ENCODE measurements at regions not wholly inside any gene's neighbourhood (a gene's known extent, or its start where the extent isn't known, plus 50 kb on each side); places are given as distances from the start of the nearest gene placed in this dataset.
"Not testable (repeated sequence)": the region's sequence is repeated elsewhere in the genome, so short reads cannot be mapped to it uniquely, and the experiment has no call there.

DNA sequence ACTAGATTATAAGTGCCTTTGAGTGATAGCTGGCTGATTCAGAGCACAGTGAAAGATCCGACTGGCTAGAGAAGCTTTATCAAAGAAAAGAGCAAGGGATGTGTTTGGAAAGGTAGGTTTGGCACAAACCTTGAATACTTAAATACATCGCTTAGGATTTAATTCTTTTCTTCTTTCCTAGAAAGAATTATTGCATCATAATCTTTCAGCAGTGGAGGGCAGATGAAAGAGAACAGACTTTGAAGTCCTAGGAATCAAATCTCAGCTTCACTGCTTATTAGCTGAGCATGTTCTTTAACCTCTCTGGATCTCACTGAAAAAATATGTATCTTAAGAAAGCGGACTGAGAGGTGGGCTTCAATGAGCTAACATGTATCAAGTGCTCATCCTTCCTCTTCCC lies 122.8 kb downstream of the ZNF365 start:
- no peak for DNase-seq (ENCODE audit: low read depth in 2 of 2)

GRCh38 chr10:62498271-62498670 lies 124.1 kb downstream of the ZNF365 start:
- DNase-seq (ENCODE audit: low read depth in 2 of 2) = no peak

GRCh38 chr10:62500116-62500515 lies 125.9 kb downstream of the ZNF365 start:
- not testable (repeated sequence) for DNase-seq (ENCODE audit: low read depth in 2 of 2)

GRCh38 chr10:62501547-62501946 lies 127.4 kb downstream of the ZNF365 start:
- no peak for DNase-seq (ENCODE audit: low read depth in 2 of 2)

GRCh38 chr10:62502995-62503613 lies 128.9 kb downstream of the ZNF365 start:
- no peak for DNase-seq (ENCODE audit: low read depth in 2 of 2)

DNA sequence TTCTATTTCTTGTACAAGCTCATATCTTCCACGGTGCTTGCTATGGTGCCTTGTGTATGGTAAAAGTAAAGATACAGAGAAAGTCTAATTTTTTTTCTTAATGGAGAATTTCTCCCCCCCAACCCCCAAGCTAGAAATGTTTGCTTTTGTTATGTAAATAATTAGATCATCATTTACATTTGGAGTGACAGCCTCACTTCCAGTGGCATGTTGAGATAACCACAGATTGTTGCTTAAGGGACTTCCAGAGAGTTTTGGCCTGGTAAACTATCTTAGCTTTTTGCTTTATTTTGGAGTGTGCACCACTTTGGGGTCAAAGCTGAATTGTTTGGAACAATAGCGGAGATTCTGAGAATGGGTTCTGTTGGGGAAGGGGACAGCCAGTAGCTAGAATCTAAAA lies 129.7 kb downstream of the ZNF365 start:
- DNase-seq (ENCODE audit: low read depth in 2 of 2) = no peak

- no peak for DNase-seq (ENCODE audit: low read depth in 2 of 2)
Observed at GRCh38 chr10:62506371-62506770, 132.2 kb downstream of the ZNF365 start.

DNA sequence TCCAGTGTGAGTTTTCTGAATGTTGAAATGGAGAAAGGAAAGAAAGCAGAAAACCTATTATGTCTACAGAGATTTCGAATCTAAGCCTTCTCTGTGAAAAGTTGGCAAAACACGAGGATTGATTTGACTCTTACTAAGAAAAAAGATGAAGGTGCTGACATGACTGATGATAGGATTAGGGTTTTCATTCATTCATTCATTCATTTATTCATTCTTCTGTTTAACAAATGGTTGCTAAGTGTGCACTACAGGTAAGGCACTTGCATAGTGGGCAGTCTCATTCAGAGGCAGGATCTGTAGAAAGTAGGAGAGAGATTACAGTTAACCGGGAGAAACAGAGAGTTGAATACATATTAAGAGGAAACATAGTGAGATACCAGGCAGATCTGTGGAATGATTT lies 137.1 kb downstream of the ZNF365 start:
- DNase-seq (ENCODE audit: low read depth in 2 of 2) = no peak

GRCh38 chr10:62511656-62512055 lies 137.5 kb downstream of the ZNF365 start:
- no peak for DNase-seq (ENCODE audit: low read depth in 2 of 2)

DNA sequence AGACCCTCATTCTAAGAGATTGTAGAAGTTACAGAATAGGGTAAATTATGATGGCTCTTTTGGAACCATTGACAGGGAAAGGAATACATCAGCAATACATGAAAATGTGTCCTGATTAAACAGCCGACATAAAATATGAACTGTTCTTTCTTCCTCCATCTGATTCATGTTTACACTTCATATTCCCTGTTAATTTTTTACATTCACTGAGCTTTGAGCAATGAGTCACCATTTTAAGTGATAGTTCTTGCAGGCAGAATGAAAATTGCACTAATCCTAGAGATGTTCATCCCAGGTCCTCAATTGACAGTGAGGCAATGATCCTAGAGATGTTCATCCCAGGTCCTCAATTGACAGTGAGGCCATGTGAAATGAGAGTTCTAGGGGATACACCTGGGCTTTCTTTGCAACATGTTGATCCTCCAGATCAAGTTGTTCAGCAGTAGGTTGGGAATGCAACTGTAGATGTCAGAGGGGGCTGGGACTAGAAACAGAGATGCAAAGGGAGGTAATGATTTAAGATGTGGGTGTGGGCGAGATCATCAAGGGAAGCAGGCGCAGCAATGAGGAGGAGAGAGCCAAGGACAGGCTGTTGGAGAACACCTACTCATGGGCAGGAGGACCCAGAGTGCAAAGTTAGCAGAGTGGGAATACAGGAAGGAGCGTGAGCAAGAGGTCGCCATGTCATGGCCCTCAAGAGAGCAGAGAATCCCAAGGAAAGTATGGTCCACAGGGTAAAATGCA lies 138.7 kb downstream of the ZNF365 start:
- DNase-seq (ENCODE audit: low read depth in 2 of 2) = no peak

DNA sequence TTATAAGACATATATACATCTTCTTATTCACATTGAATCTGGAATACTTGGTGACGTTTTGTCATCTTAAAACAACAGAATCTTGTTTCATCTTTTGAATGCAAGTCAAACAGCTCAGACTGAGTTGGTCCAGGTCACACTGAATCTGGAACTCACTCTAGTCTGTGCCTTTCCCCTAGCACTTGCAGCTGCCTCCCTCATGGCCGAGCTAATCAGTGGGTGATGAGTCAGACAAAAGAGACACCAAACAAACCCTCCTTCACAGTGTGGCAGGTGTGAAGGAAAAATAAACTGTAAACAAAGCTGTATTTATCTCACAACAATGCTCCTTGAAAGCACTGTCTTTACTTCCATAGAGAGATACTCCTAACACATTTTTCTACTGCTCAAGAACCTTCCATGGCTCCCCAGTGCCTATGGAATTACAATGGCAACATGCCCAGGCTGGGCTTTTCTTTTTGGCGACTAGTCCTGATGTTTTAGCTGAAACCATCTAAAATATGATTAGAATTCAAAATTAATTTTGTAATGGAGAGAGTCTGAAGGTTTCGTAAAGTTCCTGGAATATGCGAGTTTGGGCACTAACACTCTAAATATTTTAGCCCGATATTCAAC lies 140.0 kb downstream of the ZNF365 start:
- DNase-seq (ENCODE audit: low read depth in 2 of 2) = no peak

GRCh38 chr10:62517252-62517651 lies 143.1 kb downstream of the ZNF365 start:
- no peak for DNase-seq (ENCODE audit: low read depth in 2 of 2)

- no peak for DNase-seq (ENCODE audit: low read depth in 2 of 2)
Observed at GRCh38 chr10:62527019-62527827, 153.1 kb downstream of the ZNF365 start.

DNA sequence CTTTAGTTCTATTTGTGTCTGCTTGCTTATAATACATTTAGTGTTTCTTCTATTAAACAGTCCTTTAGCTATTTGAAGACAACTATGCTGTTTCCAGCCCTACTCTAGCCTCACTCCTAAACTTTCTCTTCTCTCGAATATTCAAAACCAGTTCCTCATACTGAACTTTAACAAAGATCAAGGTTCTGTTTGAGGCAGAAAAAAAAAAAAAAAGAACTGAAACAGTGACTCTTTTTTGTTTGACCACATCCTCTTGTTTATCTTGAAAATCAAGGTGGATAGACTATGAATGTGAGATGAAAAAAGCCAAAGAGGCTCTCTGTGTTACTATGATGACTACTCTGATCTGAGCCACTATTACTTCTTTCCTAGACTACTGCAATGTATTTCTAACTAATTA lies 154.3 kb downstream of the ZNF365 start:
- DNase-seq (ENCODE audit: low read depth in 2 of 2) = no peak

DNA sequence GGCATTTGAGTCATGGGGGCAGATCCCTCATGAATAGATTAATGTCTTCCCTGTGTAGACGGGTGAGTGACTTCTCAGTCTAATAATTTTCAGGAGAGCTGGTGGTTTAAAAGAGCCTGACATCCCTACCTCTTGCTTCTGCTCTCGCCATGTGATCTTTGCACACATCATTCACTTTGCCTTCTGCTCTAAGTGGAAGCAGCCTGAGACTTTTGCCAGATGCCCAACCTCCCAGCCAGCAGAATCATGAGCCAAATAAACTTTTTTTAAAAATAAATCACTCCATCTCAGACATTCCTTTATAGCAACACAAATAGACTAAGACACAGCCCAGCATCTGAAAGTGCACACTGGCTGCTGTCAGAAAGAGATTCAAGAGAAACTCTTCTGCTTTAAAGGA lies 155.2 kb downstream of the ZNF365 start:
- DNase-seq (ENCODE audit: low read depth in 2 of 2) = no peak

- no peak for DNase-seq (ENCODE audit: low read depth in 2 of 2)
Observed at GRCh38 chr10:62534031-62534430, 159.9 kb downstream of the ZNF365 start.

DNA sequence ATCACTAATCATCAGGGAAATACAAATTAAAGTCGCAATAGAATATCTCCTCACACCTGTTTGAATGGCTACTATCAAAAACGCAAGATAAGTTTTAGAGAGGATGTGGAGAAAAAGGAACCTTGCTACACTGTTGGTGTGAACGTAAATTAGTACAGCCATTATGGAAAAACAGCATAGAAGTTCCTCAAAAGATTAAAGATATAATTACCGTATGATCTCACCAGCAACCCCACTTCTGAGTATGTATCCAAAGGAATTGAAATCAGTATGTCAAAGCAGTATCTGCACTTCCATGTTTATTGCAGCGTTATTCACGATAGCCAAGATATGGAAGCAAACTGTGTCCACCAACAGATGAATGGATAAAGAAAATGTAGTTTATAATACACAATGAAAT lies 164.4 kb downstream of the ZNF365 start:
- DNase-seq (ENCODE audit: low read depth in 2 of 2) = no peak

DNA sequence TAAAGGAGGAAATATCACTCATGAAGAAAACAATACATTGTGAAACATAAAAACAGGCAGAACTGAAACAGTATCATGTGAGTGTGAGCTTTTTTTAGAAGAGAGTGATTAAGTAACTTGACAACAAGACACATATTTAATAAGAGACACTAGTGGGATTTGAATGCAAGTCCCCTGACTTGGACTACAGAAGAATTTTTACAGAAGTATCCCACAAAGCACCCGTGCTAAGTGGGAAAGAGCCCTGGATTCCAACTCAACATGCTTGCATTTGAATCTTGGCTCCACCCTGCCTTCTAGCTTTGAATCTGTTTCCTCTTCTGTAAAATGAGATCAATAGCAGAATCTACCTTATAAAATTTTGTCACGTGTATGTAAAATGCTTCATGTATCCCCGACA lies 166.2 kb downstream of the ZNF365 start:
- no peak for DNase-seq (ENCODE audit: low read depth in 2 of 2)

GRCh38 chr10:62541811-62542210 lies 167.6 kb downstream of the ZNF365 start:
- DNase-seq (ENCODE audit: low read depth in 2 of 2) = no peak

GRCh38 chr10:62543571-62544355 lies 169.6 kb downstream of the ZNF365 start:
- DNase-seq (ENCODE audit: low read depth in 2 of 2) = no peak

Data from stimulated activated CD4-positive, alpha-beta T cell treated with anti-CD3 and anti-CD28 coated beads, Interleukin-12 subunit alpha, Interleukin-12 subunit beta, amount 100 ng/mL, for 24 hours (primary cell).